ENCODE measurements at regions not wholly inside any gene's neighbourhood (a gene's known extent, or its start where the extent isn't known, plus 50 kb on each side); places are given as distances from the start of the nearest gene placed in this dataset.

- DNase-seq (ENCODE audit: insufficient read length, low spot score) (no peak), FAIRE-seq (no peak)
Observed at GRCh38 chr12:18207266-18207665, 54.1 kb upstream of the PIK3C2G start.

- FAIRE-seq (no peak), DNase-seq (ENCODE audit: insufficient read length, low spot score) (no peak)
Observed at GRCh38 chr12:18206198-18206597, 55.1 kb upstream of the PIK3C2G start.

DNA sequence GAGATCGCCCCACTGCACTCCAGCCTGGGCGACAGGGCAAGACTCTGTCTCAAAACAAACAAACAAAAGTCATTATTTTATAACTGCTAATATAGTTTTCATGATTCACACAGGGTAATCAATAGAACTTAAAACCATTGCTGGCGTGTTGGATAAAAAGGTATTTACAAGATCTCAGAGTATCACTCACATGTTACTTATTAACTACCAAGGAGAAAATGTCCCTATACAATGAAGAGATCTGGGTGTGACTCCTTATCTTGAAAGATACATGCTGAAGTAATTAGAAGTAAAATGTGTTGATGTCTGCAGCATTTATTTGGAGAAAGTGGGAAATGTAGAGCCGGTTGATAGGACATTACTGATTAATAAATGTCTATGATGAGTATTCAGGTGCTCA is 57.3 kb upstream of the PIK3C2G start:
- no peak for FAIRE-seq
- DNase-seq (ENCODE audit: insufficient read length, low spot score) = no peak

DNA sequence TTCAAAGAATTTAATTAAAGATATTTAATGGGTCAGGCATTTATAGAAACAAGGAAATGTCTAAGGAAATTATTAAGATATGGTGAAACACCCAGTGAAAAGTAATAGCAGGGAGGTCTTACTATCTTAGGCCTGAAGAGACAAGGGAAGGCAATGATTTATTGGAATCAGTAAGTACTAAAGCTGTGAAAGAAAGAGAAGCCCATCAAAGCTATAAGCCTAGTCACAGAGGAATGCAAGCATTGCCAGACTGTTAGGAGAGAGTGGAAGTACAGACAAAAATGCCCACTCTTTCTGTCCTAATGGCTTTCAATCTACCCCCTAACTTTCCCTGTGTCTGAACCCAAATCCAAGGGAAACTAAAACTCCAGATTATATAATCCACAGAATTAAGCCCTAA is 69.2 kb upstream of the PIK3C2G start:
- FAIRE-seq (no peak), DNase-seq (ENCODE audit: insufficient read length, low spot score) (no peak)

GRCh38 chr12:18183141-18183540 is 78.2 kb upstream of the PIK3C2G start:
- DNase-seq (ENCODE audit: insufficient read length, low spot score) = no peak
- FAIRE-seq = no peak

- FAIRE-seq (no peak), DNase-seq (ENCODE audit: insufficient read length, low spot score) (no peak)
Observed at GRCh38 chr12:18171571-18171970, 81.6 kb upstream of the RERGL start.

DNA sequence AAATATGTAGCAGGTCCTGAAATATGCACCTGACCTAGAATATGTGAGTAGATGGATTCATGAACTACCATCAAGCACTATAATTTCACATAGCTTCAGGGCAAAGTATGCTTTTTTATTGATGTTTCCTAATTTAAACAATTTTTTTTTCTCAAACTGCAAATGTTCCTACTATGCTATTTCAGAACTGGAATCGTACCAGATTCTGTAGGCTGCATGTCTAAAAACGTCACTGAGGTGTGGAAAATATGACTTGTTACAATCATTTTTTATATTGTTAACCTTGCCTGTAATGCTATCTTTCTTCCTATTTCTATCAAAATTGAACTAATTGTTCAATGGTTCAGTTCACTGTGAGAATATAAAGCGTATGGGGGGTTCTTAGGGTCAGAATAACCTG is 78.0 kb upstream of the RERGL start:
- no peak for FAIRE-seq

DNA sequence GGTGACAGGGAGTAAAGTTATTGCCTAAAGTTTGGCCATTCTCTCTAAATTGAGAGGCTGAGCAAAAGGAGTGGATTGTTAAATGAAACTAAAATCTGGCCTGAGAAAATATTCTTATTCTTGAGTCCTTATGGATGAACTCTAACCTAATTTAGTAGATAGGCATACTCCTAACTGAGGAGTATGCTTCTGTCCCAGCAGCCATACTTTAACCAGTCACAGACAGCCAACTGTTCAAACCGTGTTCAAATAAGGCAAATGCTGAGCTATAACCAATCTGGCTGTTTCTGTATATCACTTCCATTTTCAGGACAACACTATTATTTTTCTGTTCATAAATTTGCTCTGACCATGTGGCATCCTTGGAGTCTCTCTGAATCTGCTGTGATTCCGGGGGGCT is 75.9 kb upstream of the RERGL start:
- FAIRE-seq = no peak
- DNase-seq (ENCODE audit: insufficient read length, low spot score) = no peak

More for the DNA sequence above, 78.0 kb upstream of the RERGL start:
- no peak for DNase-seq (ENCODE audit: insufficient read length, low spot score)

DNA sequence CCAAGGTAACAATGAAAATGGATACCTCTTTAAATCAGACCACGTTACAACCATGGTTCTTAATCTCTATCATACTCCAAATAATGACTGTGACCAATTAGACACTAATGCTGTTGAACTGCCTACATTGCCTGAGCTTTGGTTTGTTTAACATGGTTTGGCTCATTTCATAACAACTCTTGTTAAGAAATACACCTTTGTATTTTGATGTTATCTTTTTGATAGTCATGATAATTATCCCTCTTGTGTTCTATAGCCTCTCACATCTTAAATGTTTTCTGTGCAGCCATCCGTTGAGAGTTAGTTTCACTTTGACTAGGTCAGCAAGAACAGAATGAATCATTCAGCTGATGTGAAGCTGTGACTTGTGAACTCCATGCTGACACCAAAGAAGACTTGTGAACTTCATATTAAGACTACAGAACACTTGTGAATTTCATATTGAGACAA is 75.5 kb upstream of the RERGL start:
- peak; percentile 93 for FAIRE-seq
- DNase-seq (ENCODE audit: insufficient read length, low spot score) = peak; percentile 3

DNA sequence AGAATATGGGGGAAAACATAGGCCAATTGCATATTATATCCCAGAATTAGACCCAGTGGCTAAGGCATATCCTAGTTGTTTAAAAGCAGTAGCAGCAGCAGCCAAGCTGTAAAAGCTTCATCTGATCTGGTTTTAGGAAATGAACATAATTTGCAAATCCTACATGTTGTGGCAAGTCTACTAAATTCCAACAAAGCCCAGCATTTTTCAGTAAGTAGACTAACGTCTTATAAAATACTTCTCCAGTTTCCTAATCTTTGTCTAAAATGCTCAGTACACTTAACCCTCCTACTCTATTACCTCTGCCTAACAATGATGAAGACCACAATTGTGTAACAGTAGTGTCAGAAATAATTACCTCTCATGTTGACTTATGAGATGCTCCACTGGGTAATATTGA is 70.9 kb upstream of the RERGL start:
- FAIRE-seq (no peak), DNase-seq (ENCODE audit: insufficient read length, low spot score) (no peak)

DNA sequence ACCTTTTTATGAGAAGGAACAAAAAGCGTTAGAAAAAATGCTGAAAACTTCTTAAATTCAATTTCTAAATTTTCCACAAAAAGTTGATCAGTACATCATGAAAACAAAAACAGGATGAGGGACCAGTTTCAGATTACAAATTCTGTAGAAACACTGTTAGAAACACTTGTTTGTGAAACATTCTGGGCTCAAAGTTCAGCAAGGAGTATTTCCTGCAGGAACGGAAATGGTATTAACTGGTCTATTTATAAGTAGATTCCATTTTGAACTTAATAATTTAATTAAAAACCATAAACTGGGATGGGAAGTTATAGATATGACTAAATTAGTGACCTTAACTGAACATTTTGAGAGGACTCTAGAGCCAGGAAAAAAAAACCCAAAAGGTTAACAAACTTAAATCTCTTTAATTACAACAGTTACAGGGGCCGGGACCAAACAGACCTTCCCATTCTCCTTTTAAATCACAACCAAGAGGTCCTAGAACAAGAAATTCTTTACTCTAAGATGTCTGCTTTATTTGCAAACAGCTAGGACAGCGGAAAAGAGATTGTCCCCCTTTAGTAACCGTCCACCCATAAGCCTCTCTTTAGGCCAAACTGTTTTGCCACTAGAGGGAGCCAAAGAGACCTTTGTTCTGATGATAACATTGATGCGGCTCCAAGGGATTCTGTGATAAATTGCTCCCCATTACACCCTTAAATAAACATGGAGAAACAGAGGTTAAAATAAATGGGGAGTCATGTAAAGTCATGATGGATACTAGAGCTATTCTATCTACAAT is 69.0 kb upstream of the RERGL start:
- DNase-seq (ENCODE audit: insufficient read length, low spot score) = no peak
- peak; percentile 67 for FAIRE-seq

GRCh38 chr12:18153826-18154225 is 63.8 kb upstream of the RERGL start:
- no peak for FAIRE-seq
- no peak for DNase-seq (ENCODE audit: insufficient read length, low spot score)

DNA sequence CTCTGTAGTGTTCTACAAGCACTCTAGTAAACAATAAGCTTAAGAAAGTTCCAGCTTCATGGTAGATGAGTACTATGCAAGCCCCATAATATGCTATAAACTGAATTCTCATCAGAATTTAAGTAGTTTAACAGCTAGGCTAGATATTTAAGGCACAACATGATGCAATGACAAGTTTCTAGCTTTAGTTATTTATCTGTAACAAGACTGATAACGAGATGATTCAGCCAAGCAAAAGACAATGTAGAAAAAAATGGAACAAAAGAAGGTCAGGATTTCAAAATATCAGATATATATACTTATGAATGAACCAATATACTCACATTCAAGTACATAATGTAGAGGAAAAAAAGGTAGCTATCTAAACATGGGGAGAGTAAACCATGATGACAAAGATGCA is 61.0 kb upstream of the RERGL start:
- DNase-seq (ENCODE audit: insufficient read length, low spot score) = no peak
- no peak for FAIRE-seq

GRCh38 chr12:18148961-18149360 is 59.0 kb upstream of the RERGL start:
- no peak for DNase-seq (ENCODE audit: insufficient read length, low spot score)
- no peak for FAIRE-seq

DNA sequence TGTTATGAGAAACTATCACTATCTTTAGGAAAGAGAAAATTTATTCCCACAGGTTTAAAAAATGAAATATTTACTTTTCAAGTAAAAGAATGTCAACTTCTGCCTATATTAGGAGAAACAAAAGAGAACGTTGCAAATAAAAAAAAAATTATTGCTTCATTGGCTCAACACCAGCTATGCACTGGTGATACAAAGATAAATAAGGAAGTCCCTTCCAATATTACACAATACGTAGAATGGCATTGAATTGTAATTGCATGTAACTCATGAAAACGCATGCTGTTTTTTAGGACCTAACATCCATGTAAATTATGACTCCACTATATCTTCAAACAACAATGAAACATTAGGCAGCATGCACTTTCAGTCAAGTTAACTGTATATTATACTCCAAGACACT is 56.4 kb upstream of the RERGL start:
- DNase-seq (ENCODE audit: insufficient read length, low spot score) = no peak
- FAIRE-seq = no peak

GRCh38 chr12:18145924-18146323 is 55.9 kb upstream of the RERGL start:
- FAIRE-seq (no peak), DNase-seq (ENCODE audit: insufficient read length, low spot score) (no peak)

DNA sequence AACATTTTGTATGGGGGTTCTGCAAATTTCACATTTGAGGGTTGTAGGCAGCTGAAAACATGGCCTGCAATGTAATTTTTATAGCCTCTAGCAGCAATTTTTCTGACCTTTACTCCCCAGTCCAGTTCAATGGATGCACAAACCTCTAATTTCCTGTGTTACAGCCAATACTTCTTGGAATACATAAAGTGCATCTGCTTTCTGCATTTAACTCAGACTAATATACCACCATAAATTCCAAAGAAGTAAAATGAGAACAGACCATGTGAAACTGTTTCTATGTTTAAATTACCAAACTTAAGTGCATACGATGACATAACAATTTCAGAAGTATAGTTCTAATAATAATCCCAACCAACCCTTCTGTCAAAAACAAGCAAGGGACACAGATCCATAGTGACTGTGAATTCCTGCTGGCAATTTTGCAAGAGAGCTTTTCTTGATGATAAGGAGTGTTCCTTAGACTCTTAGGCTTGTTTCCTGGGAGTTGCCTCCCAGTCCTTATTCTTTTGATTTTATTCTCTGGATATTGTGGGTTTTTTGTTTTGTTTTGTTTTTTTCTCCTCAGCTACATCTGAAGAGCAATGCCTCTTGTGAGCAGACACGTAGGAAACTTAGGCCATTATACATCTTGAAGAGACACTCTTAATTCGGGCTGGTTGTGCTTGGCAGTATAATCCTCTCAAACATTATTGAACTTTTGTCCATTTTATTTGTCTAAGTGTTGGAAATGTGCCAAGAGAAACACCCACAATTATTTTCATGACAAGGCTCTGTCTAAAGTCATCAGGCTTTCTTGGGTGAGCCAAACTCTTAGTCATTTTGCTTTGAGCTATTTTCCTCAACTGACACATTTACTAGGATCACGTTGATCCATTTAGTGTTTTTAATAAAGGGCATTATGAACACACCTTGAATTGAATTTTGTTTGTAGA is 51.3 kb upstream of the RERGL start:
- FAIRE-seq = no peak
- no peak for DNase-seq (ENCODE audit: insufficient read length, low spot score)

- FAIRE-seq = no peak
- DNase-seq (ENCODE audit: insufficient read length, low spot score) = no peak
Observed at GRCh38 chr12:18139989-18140596, 50.1 kb upstream of the RERGL start.

Data from GM19239 (cell line).